ENCODE measurements at regions not wholly inside any gene's neighbourhood (a gene's known extent, or its start where the extent isn't known, plus 50 kb on each side); places are given as distances from the start of the nearest gene placed in this dataset.

DNA sequence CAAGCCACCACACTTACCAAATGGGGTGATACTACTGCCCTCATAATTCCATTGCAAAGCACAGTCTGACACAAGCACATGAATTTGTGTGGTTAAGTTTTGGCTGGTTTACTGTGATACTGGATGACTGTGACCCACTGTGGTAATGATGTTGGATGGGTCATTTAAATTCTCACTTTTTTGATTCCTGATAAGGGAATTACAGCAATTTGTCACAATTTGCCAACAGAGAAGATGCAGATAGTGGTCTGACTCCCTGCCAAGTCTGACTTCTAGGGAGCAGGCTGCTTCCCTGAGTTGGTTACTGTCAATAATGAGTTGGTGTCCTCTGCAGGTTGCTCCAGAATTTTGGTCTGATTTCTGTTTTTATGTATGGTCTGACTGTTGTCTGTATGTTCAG, 731.9 kb downstream of the MTRR start:
- H3K9me3 ChIP-seq = peaks cover 0 to 2% (median 0%) of the 10 kb centered on the region in 11 donors
- TF ChIP-seq, protein P1, sequence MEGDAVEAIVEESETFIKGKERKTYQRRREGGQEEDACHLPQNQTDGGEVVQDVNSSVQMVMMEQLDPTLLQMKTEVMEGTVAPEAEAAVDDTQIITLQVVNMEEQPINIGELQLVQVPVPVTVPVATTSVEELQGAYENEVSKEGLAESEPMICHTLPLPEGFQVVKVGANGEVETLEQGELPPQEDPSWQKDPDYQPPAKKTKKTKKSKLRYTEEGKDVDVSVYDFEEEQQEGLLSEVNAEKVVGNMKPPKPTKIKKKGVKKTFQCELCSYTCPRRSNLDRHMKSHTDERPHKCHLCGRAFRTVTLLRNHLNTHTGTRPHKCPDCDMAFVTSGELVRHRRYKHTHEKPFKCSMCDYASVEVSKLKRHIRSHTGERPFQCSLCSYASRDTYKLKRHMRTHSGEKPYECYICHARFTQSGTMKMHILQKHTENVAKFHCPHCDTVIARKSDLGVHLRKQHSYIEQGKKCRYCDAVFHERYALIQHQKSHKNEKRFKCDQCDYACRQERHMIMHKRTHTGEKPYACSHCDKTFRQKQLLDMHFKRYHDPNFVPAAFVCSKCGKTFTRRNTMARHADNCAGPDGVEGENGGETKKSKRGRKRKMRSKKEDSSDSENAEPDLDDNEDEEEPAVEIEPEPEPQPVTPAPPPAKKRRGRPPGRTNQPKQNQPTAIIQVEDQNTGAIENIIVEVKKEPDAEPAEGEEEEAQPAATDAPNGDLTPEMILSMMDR (IDR thresholded peaks at IDR 0.05) = no peak
- no peak overlapping the region for H3K4me3 ChIP-seq
- no peaks in the 10 kb centered on the region for H3K36me3 ChIP-seq
- ATAC-seq (no peak), DNase-seq (no peak)
- no peak overlapping the region for H3K27ac ChIP-seq
- intact Hi-C loops (cut with DNase I) = no loop called here
- H3K4me1 ChIP-seq = no peaks in the 10 kb centered on the region
- peaks cover 0 to 9% (median 0%) of the 10 kb centered on the region in 7 donors for H3K27me3 ChIP-seq

DNA sequence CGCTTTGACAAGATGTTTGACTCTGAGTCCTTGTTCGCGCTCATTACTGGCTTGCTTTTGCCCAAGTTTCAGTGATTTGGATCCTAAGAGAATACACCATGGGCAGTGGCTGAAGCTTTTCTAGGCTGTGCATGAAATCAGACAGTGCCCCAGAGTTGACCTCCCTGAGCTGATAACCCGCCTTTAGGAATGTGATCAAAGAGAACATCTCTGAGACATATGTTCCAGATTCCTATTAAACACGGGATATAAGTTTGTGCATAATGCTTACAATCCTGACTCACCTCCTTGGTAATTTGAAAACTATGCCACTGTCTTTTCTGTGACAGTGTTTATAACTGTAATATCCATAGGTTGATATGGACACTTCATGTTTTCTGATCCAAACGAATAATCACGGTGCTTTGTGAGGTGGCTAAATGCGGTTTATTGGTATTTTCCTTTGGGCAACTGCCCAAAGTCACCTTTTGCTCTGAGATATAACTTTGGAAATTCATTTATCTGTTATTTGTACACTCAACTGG, 732.9 kb downstream of the MTRR start:
- TF ChIP-seq, protein P1 (IDR thresholded peaks at IDR 0.05) = no peak
- intact Hi-C loops (cut with DNase I) = no loop called here
- no peaks in the 10 kb centered on the region for H3K4me1 ChIP-seq
- H3K4me3 ChIP-seq = no peak overlapping the region
- DNase-seq (no peak), ATAC-seq (no peak)
- WGBS, 2 donors = 75 to 81% methylated on average over 8 of the region's 8 CpGs
- no peaks in the 10 kb centered on the region for H3K36me3 ChIP-seq
- H3K27ac ChIP-seq = no peak overlapping the region
- peaks cover 0 to 4% (median 0%) of the 10 kb centered on the region in 11 donors for H3K9me3 ChIP-seq
- peaks cover 0 to 9% (median 0%) of the 10 kb centered on the region in 7 donors for H3K27me3 ChIP-seq

DNA sequence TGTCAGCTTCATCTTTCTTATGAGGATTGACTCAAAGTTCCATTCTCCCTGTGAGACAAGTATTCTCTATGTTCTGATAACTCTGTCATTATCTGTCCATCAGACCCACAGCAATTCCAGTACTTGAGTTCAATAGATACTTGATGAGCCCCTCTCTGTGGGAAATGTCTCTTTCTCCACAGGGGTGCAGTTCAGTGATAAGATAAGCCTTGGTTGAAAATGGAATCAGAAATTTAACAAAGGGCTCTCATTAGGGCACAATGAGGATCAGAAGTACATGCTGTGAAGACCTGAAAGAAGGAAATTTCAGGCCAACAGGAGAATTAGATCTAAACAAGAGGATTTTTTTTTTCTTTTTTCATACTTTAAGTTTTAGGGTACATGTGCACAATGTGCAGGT, 737.3 kb downstream of the MTRR start:
- H3K27me3 ChIP-seq = peaks cover 0 to 9% (median 0%) of the 10 kb centered on the region in 7 donors
- H3K4me3 ChIP-seq = no peak overlapping the region
- DNase-seq (no peak), ATAC-seq (no peak)
- H3K36me3 ChIP-seq = no peaks in the 10 kb centered on the region
- TF ChIP-seq, protein P1 (IDR thresholded peaks at IDR 0.05) = no peak
- no peak overlapping the region for H3K27ac ChIP-seq
- intact Hi-C loops (cut with DNase I) = no loop called here
- peaks cover 0 to 4% (median 0%) of the 10 kb centered on the region in 11 donors for H3K9me3 ChIP-seq
- H3K4me1 ChIP-seq = no peaks in the 10 kb centered on the region

DNA sequence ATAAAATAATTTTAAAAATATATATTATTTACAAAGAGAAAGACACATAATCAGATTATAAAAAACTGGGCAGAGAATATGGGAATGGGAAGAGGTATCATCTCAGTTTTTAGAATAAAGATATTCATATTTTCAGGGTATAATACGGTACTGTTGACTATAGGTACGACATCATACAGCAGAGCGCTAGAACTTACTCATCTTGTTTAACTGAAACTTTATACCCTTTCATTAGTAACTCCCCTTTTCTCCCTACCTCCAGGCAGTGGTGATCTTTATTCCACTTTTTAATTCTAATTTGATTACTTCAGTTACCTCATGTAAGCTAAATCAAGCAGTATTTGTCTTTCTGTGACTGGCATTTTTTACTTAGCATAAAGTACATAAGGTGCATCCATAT, 742.1 kb downstream of the MTRR start:
- WGBS, 2 donors = 88 to 93% methylated on average over 3 of the region's 3 CpGs
- Histone ChIP-seq H3K9me3 (peaks cover 0 to 1% (median 0%) of the 10 kb centered on the region in 11 donors), H3K36me3 (no peaks in the 10 kb centered on the region), H3K4me3 (no peak overlapping the region), H3K27ac (no peak overlapping the region), H3K27me3 (no peaks in the 10 kb centered on the region), H3K4me1 (no peaks in the 10 kb centered on the region)
- ATAC-seq (no peak), DNase-seq (no peak)
- TF ChIP-seq, protein P1 (IDR thresholded peaks at IDR 0.05) = no peak
- intact Hi-C loops (cut with DNase I) = no loop called here

Measured in heart right ventricle (tissue), 16 donors.